ENCODE measurements at regions not wholly inside any gene's neighbourhood (a gene's known extent, or its start where the extent isn't known, plus 50 kb on each side); places are given as distances from the start of the nearest gene placed in this dataset.

- no peak for TF ChIP-seq CTCF (conservative IDR thresholded peaks at IDR 0.05; ENCODE audit: low read depth, low read length)
- DNase-seq (ENCODE audit: low read depth), result no peak
- H3K4me3 ChIP-seq (ENCODE audit: low read length), result no peak overlapping the region
These were observed 169.2 kb upstream of the HS6ST1 start for GRCh38 chr2:128487650-128488387.

- no peak for TF ChIP-seq CTCF (conservative IDR thresholded peaks at IDR 0.05; ENCODE audit: low read depth, low read length)
- H3K4me3 ChIP-seq (ENCODE audit: low read length), result no peak overlapping the region
- DNase-seq (ENCODE audit: low read depth), result no peak
These were observed 169.8 kb upstream of the HS6ST1 start for GRCh38 chr2:128488434-128488833.

- no peak for DNase-seq (ENCODE audit: low read depth)
- no peak for TF ChIP-seq CTCF (conservative IDR thresholded peaks at IDR 0.05; ENCODE audit: low read depth, low read length)
- no peak overlapping the region for H3K4me3 ChIP-seq (ENCODE audit: low read length)
These were observed 171.0 kb upstream of the HS6ST1 start for GRCh38 chr2:128489526-128490273.

- DNase-seq (ENCODE audit: low read depth), result no peak
- no peak for TF ChIP-seq CTCF (conservative IDR thresholded peaks at IDR 0.05; ENCODE audit: low read depth, low read length)
- H3K4me3 ChIP-seq (ENCODE audit: low read length), result no peak overlapping the region
These were observed 171.7 kb upstream of the HS6ST1 start for GRCh38 chr2:128490321-128490720.

- no peak for DNase-seq (ENCODE audit: low read depth)
These were observed 172.4 kb upstream of the HS6ST1 start for GRCh38 chr2:128490881-128491691.

DNA sequence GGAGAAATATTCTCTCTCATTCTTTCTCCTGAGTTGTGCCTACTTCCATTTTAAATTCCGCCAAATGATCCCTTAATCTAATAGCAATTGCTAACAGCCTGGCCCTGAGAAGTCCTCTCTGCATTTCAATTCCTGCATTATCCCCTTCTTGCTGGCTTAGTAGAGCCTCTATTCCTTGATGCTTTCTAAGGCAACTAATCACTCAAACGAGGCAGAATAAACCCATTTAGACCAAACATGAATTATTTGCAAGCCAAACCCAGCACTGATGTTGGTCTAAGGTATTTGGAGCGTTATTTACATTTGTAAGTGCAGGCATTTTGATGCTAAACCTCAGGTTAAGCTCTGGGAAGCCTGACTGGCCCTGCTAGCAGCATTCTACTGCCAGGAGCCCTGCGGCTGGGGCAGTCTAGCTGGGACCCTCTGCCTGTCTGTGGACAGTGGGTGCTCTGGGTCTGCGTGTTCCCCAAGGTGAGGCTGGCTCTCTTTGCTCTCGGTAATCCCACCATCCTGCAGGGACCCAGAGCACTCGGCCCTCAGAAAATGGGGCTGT lies 173.1 kb upstream of the HS6ST1 start:
- TF ChIP-seq CTCF (conservative IDR thresholded peaks at IDR 0.05; ENCODE audit: low read depth, low read length), result no peak
- no peak for DNase-seq (ENCODE audit: low read depth)
- H3K4me3 ChIP-seq (ENCODE audit: low read length), result no peak overlapping the region

More at GRCh38 chr2:128490881-128491691, 172.4 kb upstream of the HS6ST1 start:
- no peak overlapping the region for H3K4me3 ChIP-seq (ENCODE audit: low read length)
- TF ChIP-seq CTCF (conservative IDR thresholded peaks at IDR 0.05; ENCODE audit: low read depth, low read length), result no peak

Measured in retinal pigment epithelial cell (primary cell).